Fibroblast of pulmonary artery (primary cell): ENCODE measurements at regions not wholly inside any gene's neighbourhood (a gene's known extent, or its start where the extent isn't known, plus 50 kb on each side); places are given as distances from the start of the nearest gene placed in this dataset.

Source experiments
- DNase-seq: peaks from one replicate; pipeline ENCODE4 v3.0.0-alpha.2; 2010; ENCODE audit warnings: low read depth
- H3K4me3 ChIP-seq: replicated peaks from 2 replicates; pipeline ENCODE4 v1.5.1; 2011; ENCODE audit warnings: low read depth, mild to moderate bottlenecking, control low read depth, low read length, moderate library complexity
- CTCF ChIP-seq: IDR thresholded peaks from 2 replicates; pipeline ENCODE4 v1.5.1; 2011; ENCODE audit warnings: mild to moderate bottlenecking, control low read depth, low read length, inconsistent platforms; ENCODE audit errors: missing control alignments

- TF ChIP-seq CTCF: no peak
- H3K4me3 ChIP-seq: no peak overlapping the region
- DNase-seq: no peak
Measured at GRCh38 chr4:58138786-58139668, 1028.8 kb upstream of the IGFBP7 start.

GRCh38 chr4:58136604-58137003 lies 1026.4 kb upstream of the IGFBP7 start:
- no peak for TF ChIP-seq CTCF
- no peak for DNase-seq
- no peak overlapping the region for H3K4me3 ChIP-seq

GRCh38 chr4:58127680-58128079 lies 1017.5 kb upstream of the IGFBP7 start:
- DNase-seq: no peak
- no peak for TF ChIP-seq CTCF
- H3K4me3 ChIP-seq: no peak overlapping the region

GRCh38 chr4:58119298-58119697 lies 1009.1 kb upstream of the IGFBP7 start:
- no peak for DNase-seq
- H3K4me3 ChIP-seq: no peak overlapping the region
- no peak for TF ChIP-seq CTCF

GRCh38 chr4:58113126-58113525 lies 1002.9 kb upstream of the IGFBP7 start:
- no peak overlapping the region for H3K4me3 ChIP-seq
- DNase-seq: no peak
- no peak for TF ChIP-seq CTCF

GRCh38 chr4:58111818-58112217 lies 1001.6 kb upstream of the IGFBP7 start:
- H3K4me3 ChIP-seq: no peak overlapping the region
- no peak for DNase-seq
- TF ChIP-seq CTCF: no peak

GRCh38 chr4:58093352-58093751 lies 983.2 kb upstream of the IGFBP7 start:
- DNase-seq: no peak
- TF ChIP-seq CTCF: no peak

More at GRCh38 chr4:58093352-58093751, 983.2 kb upstream of the IGFBP7 start:
- H3K4me3 ChIP-seq: no peak overlapping the region
